ENCODE measurements at regions not wholly inside any gene's neighbourhood (a gene's known extent, or its start where the extent isn't known, plus 50 kb on each side); places are given as distances from the start of the nearest gene placed in this dataset.

DNA sequence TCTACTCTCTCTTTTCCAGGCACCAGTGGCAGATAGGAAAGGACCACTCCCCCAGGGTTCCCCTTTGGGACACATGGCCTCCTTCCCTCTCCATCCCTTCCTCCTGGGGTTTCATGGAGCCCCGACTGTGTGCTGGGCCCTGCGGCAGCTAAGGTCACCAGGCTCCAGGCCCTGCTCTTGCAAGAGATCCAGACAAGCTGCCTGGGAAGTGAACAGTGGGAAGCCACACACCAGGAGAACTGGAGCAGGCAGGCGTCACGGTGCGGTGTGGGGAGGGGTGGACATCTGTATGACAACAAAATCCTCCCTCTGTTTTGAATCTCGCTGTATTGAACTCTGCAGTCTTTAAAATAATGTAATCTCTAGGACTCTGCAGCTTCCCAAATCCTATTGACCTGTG, 330.1 kb downstream of the UQCRFS1 start:
- DNase-seq (ENCODE audit: low read depth, low spot score) (no peak), FAIRE-seq (no peak)
- Histone ChIP-seq H3K4me2 (ENCODE audit: insufficient read depth, low read length) (no peak overlapping the region), H3K27ac (ENCODE audit: insufficient read depth, low read depth, low read length) (no peak overlapping the region), H3K9me1 (replicated peaks; ENCODE audit: control insufficient read depth, extremely low read depth, insufficient read depth, low read length) (no peaks in the 10 kb centered on the region), H3K79me2 (ENCODE audit: control insufficient read depth, insufficient read depth, low read length) (no peaks in the 10 kb centered on the region), H3K9me3 (replicated peaks; ENCODE audit: control insufficient read depth, insufficient read depth, low read length) (no peaks in the 10 kb centered on the region), H3K9ac (replicated peaks; ENCODE audit: extremely low read depth, insufficient read depth, low read length) (no peak overlapping the region), H3K27me3 (ENCODE audit: control insufficient read depth in 2 of 2, insufficient read depth in 2 of 2, low read length in 2 of 2) (no peaks in the 10 kb centered on the region), H2AFZ (ENCODE audit: low read depth, low read length) (no peak overlapping the region), H4K20me1 (replicated peaks; ENCODE audit: control insufficient read depth, extremely low read depth, insufficient read depth, low read length) (no peaks in the 10 kb centered on the region), H3K36me3 (ENCODE audit: control insufficient read depth in 2 of 2, extremely low read depth in 1 of 2, insufficient read depth in 2 of 2, low read length in 2 of 2) (no peaks in the 10 kb centered on the region), H3K4me3 (replicated peaks in 1 of 3; ENCODE audit: insufficient read depth in 1 of 3, low read depth in 1 of 3, low read length in 3 of 3) (no peak overlapping the region), H3K4me1 (ENCODE audit: control insufficient read depth, extremely low read depth, insufficient read depth, low read length) (no peaks in the 10 kb centered on the region)
- CTCF ChIA-PET = no interaction called here
- BruUV-seq (replicated peaks) = no TSS peak
- dilution Hi-C loops (cut with MboI; ENCODE audit: extremely low pct_ligation_motif_present, low sequenced_read_pairs) (no loop called here), intact Hi-C loops (cut with micrococcal nuclease) (no loop called here)
- no peak for TF ChIP-seq FOS (IDR thresholded peaks at IDR 0.05; ENCODE audit: borderline replicate concordance, insufficient read depth, low read length)
- TF ChIP-seq GATA2 (IDR thresholded peaks at IDR 0.05; ENCODE audit: insufficient read depth, insufficient read length, low read depth, low read length) = no peak
- TF ChIP-seq MAX (IDR thresholded peaks at IDR 0.05; ENCODE audit: insufficient read depth, insufficient read length) = no peak
- no peak for TF ChIP-seq CTCF (IDR thresholded peaks at IDR 0.05; ENCODE audit: extremely low read depth in 1 of 2, insufficient read depth in 1 of 2, low read depth in 1 of 2, low read length in 2 of 2)
- no peak for TF ChIP-seq POLR2A (IDR thresholded peaks at IDR 0.05; ENCODE audit: low read depth, low read length)
- no peak for TF ChIP-seq JUN (IDR thresholded peaks at IDR 0.05; ENCODE audit: borderline replicate concordance, insufficient read depth, insufficient read length, low read depth)
- TF ChIP-seq MYC (IDR thresholded peaks at IDR 0.05; ENCODE audit: low read depth, low read length) = no peak
- TF ChIP-seq EZH2 (IDR thresholded peaks at IDR 0.05; ENCODE audit: borderline replicate concordance, low read depth, low read length, severe bottlenecking) = no peak
- no peak for TF ChIP-seq POLR2AphosphoS5 (IDR thresholded peaks at IDR 0.05; ENCODE audit: insufficient read depth, low read depth, low read length)
- POLR2A ChIA-PET = no interaction called here

Data from endothelial cell of umbilical vein (primary cell).